ENCODE measurements at regions not wholly inside any gene's neighbourhood (a gene's known extent, or its start where the extent isn't known, plus 50 kb on each side); places are given as distances from the start of the nearest gene placed in this dataset.

DNA sequence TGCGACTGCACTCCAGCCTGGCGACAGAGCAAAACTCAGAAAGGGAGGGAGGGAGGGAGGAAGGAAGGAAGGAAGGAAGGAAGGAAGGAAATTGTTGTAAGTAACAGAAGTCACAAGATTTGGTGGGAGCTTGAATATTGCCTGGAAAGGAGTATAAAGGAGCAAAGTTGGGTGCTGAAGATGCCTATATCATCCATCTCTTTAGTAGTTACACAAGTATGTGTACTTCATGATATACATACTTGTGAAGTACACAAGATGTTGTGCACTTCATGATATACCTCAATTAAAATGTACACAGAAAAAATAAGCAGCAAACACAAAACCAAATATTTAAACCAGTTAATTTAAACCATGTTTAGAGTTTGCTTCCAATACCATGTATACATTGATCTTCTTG is 1223.8 kb downstream of the SORCS3 start:
- no peak overlapping the region for H4K5ac ChIP-seq (ENCODE audit: low read depth, low read length)
- H2AFZ ChIP-seq (replicated peaks; ENCODE audit: low read length, poor library complexity), result no peak overlapping the region
- no peak overlapping the region for H3K56ac ChIP-seq (ENCODE audit: extremely low read depth, insufficient read depth, low read length)
- H3K9ac ChIP-seq (ENCODE audit: low read depth, low read length), result no peak overlapping the region
- H4K91ac ChIP-seq (ENCODE audit: insufficient read depth, low read depth, low read length), result no peak overlapping the region
- no peak overlapping the region for H3K23ac ChIP-seq (ENCODE audit: low read depth, low read length)
- BruUV-seq (replicated peaks), result no TSS peak
- no peak overlapping the region for H3K4me3 ChIP-seq (ENCODE audit: insufficient read depth, low read depth, low read length)
- H3K4me2 ChIP-seq (ENCODE audit: low read depth, low read length), result no peak overlapping the region
- no peak overlapping the region for H2AK5ac ChIP-seq (ENCODE audit: low read depth, low read length)
- H3K79me1 ChIP-seq (ENCODE audit: low read depth in 1 of 2, low read length in 2 of 2), result no peaks in the 10 kb centered on the region
- H4K8ac ChIP-seq (ENCODE audit: low read depth in 2 of 2, low read length in 2 of 2), result no peak overlapping the region
- no peaks in the 10 kb centered on the region for H3K4me1 ChIP-seq (ENCODE audit: control insufficient read depth, insufficient read depth, low read length)
- H2BK5ac ChIP-seq (ENCODE audit: low read depth, low read length, poor library complexity, severe bottlenecking), result no peak overlapping the region
- H2BK20ac ChIP-seq (ENCODE audit: low read depth, low read length), result no peak overlapping the region
- H3K27ac ChIP-seq (ENCODE audit: insufficient read depth, low read length), result no peak overlapping the region
- H2BK15ac ChIP-seq (ENCODE audit: low read depth, low read length), result no peak overlapping the region
- peaks cover 4% of the 10 kb centered on the region for H3K9me3 ChIP-seq (ENCODE audit: control insufficient read depth, insufficient read depth, low read length)
- CTCF ChIA-PET, result no interaction called here
- in situ Hi-C loops (cut with MboI; ENCODE audit: low sequenced_read_pairs) (no loop called here), intact Hi-C loops (cut with micrococcal nuclease) (no loop called here), dilution Hi-C loops (cut with HindIII; ENCODE audit: low sequenced_read_pairs, unreplicated experiment) (no loop called here)
- TF ChIP-seq FOS (IDR thresholded peaks at IDR 0.05; ENCODE audit: low read depth, low read length), result no peak
- no peak for TF ChIP-seq MAZ (IDR thresholded peaks at IDR 0.05; ENCODE audit: borderline replicate concordance, low read depth, low read length)
- TF ChIP-seq NFE2L2 (IDR thresholded peaks at IDR 0.05; ENCODE audit: low read depth, low read length), result no peak
- TF ChIP-seq RAD21 (IDR thresholded peaks at IDR 0.05; ENCODE audit: low read length), result no peak
- TF ChIP-seq, protein P1, sequence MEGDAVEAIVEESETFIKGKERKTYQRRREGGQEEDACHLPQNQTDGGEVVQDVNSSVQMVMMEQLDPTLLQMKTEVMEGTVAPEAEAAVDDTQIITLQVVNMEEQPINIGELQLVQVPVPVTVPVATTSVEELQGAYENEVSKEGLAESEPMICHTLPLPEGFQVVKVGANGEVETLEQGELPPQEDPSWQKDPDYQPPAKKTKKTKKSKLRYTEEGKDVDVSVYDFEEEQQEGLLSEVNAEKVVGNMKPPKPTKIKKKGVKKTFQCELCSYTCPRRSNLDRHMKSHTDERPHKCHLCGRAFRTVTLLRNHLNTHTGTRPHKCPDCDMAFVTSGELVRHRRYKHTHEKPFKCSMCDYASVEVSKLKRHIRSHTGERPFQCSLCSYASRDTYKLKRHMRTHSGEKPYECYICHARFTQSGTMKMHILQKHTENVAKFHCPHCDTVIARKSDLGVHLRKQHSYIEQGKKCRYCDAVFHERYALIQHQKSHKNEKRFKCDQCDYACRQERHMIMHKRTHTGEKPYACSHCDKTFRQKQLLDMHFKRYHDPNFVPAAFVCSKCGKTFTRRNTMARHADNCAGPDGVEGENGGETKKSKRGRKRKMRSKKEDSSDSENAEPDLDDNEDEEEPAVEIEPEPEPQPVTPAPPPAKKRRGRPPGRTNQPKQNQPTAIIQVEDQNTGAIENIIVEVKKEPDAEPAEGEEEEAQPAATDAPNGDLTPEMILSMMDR (conservative IDR thresholded peaks at IDR 0.05; ENCODE audit: low read depth, low read length), result no peak
- TF ChIP-seq CEBPB (IDR thresholded peaks at IDR 0.05; ENCODE audit: low read depth, low read length), result no peak
- no peak for TF ChIP-seq POLR2A (IDR thresholded peaks at IDR 0.05; ENCODE audit: low read depth, low read length)
- no peak for TF ChIP-seq SMC3 (IDR thresholded peaks at IDR 0.05; ENCODE audit: low read depth, low read length)
- TF ChIP-seq MAFK (IDR thresholded peaks at IDR 0.05; ENCODE audit: low read depth, low read length), result no peak
- TF ChIP-seq, protein P2, sequence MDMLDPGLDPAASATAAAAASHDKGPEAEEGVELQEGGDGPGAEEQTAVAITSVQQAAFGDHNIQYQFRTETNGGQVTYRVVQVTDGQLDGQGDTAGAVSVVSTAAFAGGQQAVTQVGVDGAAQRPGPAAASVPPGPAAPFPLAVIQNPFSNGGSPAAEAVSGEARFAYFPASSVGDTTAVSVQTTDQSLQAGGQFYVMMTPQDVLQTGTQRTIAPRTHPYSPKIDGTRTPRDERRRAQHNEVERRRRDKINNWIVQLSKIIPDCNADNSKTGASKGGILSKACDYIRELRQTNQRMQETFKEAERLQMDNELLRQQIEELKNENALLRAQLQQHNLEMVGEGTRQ (IDR thresholded peaks at IDR 0.05; ENCODE audit: low read depth, low read length), result no peak
- no peak for TF ChIP-seq MXI1 (IDR thresholded peaks at IDR 0.05; ENCODE audit: borderline replicate concordance, low read depth, low read length)
- no peak for TF ChIP-seq ELK1 (IDR thresholded peaks at IDR 0.05; ENCODE audit: borderline replicate concordance, low read depth, low read length)
- no peak for TF ChIP-seq RFX5 (IDR thresholded peaks at IDR 0.05; ENCODE audit: low read depth, low read length)
- no peak for TF ChIP-seq RCOR1 (IDR thresholded peaks at IDR 0.05; ENCODE audit: insufficient replicate concordance, low read length)
- H4K20me1 ChIP-seq (ENCODE audit: insufficient read depth, low read length), result no peaks in the 10 kb centered on the region
- WGBS, 2 experiments (ENCODE audit: extremely low coverage in 2 of 2, insufficient read length in 1 of 2), result no CpG with 5 or more reads among the region's 2 CpGs
- no peak for ATAC-seq (ENCODE audit: low read depth)
- H3K36me3 ChIP-seq (ENCODE audit: control insufficient read depth, insufficient read depth, low read length), result no peaks in the 10 kb centered on the region
- H3K4ac ChIP-seq (ENCODE audit: low read depth, low read length), result no peak overlapping the region
- no peaks in the 10 kb centered on the region for H3K9me1 ChIP-seq (ENCODE audit: insufficient read depth, low read length)
- no peak overlapping the region for H2BK120ac ChIP-seq (ENCODE audit: low read depth, low read length)
- no peak for DNase-seq
- POLR2A ChIA-PET (ENCODE audit: unreplicated experiment), result no interaction called here
- H3K27me3 ChIP-seq (ENCODE audit: control insufficient read depth, insufficient read depth, low read length), result no peaks in the 10 kb centered on the region
- no peak overlapping the region for H2AK9ac ChIP-seq (replicated peaks; ENCODE audit: low read depth, low read length, poor library complexity)
- H3K18ac ChIP-seq (ENCODE audit: low read depth, low read length), result no peak overlapping the region
- no peak overlapping the region for H3K14ac ChIP-seq (replicated peaks; ENCODE audit: low read depth, low read length)
